ENCODE measurements at regions not wholly inside any gene's neighbourhood (a gene's known extent, or its start where the extent isn't known, plus 50 kb on each side); places are given as distances from the start of the nearest gene placed in this dataset.

DNA sequence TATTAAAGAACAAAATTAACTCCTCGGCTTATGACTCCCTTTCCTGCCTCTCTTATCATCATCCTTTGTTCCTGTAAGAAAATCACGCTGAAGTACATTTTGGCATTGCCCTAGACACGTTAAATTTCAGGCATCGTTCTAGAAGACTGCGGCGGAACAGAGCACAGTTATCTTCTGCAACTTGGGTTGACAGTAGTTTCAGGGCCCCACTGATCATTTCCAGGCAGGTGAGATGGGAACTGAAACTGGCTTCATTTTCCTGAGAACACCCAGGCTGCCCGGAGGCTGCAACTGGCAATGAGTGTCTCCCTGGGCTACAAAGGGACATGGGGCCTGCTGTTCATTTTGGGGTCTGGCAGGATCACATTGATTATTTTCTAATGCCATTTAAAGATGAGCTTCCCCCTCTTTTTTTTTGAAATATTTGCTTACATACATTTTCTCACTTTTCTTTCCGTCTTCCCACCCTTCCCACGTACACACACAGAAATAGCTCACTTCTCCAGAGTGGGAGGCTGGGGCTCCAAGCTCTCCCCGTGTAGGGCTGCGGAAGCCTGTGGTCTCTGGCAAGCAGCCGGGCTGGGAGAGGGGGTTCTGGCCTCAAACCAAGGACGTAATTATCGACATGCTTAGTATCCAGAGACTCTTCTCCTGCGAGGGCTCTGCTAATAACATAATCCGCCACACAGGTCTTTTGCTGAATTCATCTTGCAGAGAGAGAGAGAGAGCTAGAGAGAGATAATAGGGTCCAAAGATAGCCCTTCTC, 267.4 kb downstream of the ABHD5 start:
- Histone ChIP-seq H3K27ac (no peak overlapping the region), H3K36me3 (no peaks in the 10 kb centered on the region), H3K4me3 (no peak overlapping the region), H3K27me3 (no peaks in the 10 kb centered on the region), H3K4me1 (no peaks in the 10 kb centered on the region), H3K9me3 (no peaks in the 10 kb centered on the region)
- no peak for DNase-seq (ENCODE audit: extremely low spot score in 2 of 2)
- intact Hi-C loops (cut with DNase I): no loop called here
- TF ChIP-seq CTCF (IDR thresholded peaks at IDR 0.05) (no peak), POLR2AphosphoS5 (IDR thresholded peaks at IDR 0.05; ENCODE audit: insufficient read depth in 1 of 2, low read depth in 1 of 2) (no peak), POLR2A (IDR thresholded peaks at IDR 0.05) (no peak)

- no peaks in the 10 kb centered on the region for H3K27me3 ChIP-seq
- TF ChIP-seq CTCF (IDR thresholded peaks at IDR 0.05) (no peak), POLR2A (IDR thresholded peaks at IDR 0.05) (no peak), POLR2AphosphoS5 (IDR thresholded peaks at IDR 0.05; ENCODE audit: insufficient read depth in 1 of 2, low read depth in 1 of 2) (no peak)
- H3K4me1 ChIP-seq: no peaks in the 10 kb centered on the region
- H3K36me3 ChIP-seq: no peaks in the 10 kb centered on the region
- H3K4me3 ChIP-seq: no peak overlapping the region
- no peak overlapping the region for H3K27ac ChIP-seq
- H3K9me3 ChIP-seq: no peaks in the 10 kb centered on the region
- intact Hi-C loops (cut with DNase I): no loop called here
- DNase-seq (ENCODE audit: extremely low spot score in 2 of 2): no peak
These were observed 268.2 kb downstream of the ABHD5 start for GRCh38 chr3:43958973-43959372.

GRCh38 chr3:43959498-43960447, 269.0 kb downstream of the ABHD5 start:
- Histone ChIP-seq H3K36me3 (no peaks in the 10 kb centered on the region), H3K9me3 (no peaks in the 10 kb centered on the region), H3K4me3 (no peak overlapping the region), H3K27me3 (no peaks in the 10 kb centered on the region), H3K27ac (no peak overlapping the region), H3K4me1 (no peaks in the 10 kb centered on the region)
- DNase-seq (ENCODE audit: extremely low spot score in 2 of 2): no peak
- intact Hi-C loops (cut with DNase I): no loop called here
- TF ChIP-seq POLR2AphosphoS5 (IDR thresholded peaks at IDR 0.05; ENCODE audit: insufficient read depth in 1 of 2, low read depth in 1 of 2) (no peak), POLR2A (IDR thresholded peaks at IDR 0.05) (no peak), CTCF (IDR thresholded peaks at IDR 0.05) (no peak)

DNA sequence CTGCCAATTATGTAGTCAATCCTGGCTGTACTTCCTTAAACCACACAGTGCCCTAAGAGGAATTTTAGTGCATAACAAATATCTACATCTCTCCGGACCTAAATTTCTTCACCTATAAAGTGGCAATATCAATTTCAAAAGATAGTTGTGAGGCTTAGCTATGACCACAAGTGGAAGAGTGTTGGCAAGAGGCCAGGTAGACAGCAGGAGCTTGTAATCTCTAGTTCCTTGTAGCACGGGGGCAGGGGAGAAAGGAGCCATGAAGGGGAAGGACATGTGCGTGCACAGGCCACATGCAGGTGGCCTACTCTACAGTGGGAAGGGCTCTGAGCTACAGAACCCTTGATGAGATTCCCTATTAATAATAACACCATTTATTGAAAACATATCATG, 269.7 kb downstream of the ABHD5 start:
- Histone ChIP-seq H3K4me3 (no peak overlapping the region), H3K4me1 (no peaks in the 10 kb centered on the region), H3K27me3 (no peaks in the 10 kb centered on the region), H3K9me3 (no peaks in the 10 kb centered on the region), H3K36me3 (no peaks in the 10 kb centered on the region), H3K27ac (no peak overlapping the region)
- TF ChIP-seq CTCF (IDR thresholded peaks at IDR 0.05) (no peak), POLR2A (IDR thresholded peaks at IDR 0.05) (no peak), POLR2AphosphoS5 (IDR thresholded peaks at IDR 0.05; ENCODE audit: insufficient read depth in 1 of 2, low read depth in 1 of 2) (no peak)
- DNase-seq (ENCODE audit: extremely low spot score in 2 of 2): no peak
- intact Hi-C loops (cut with DNase I): no loop called here

Data from vagina (tissue), 2 donors.